GM12878 (cell line): ENCODE measurements at regions not wholly inside any gene's neighbourhood (a gene's known extent, or its start where the extent isn't known, plus 50 kb on each side); places are given as distances from the start of the nearest gene placed in this dataset.

ENCODE experiments used
- ATAC-seq: fragments of 200-7000 bp; cut with Tn5 transposase; 3 replicates; pipeline ENCODE4 v1.9.1; 2020; ENCODE audit warnings: mild to moderate bottlenecking, moderate library complexity
- BruUV-seq: library from RNA; stranded (reverse); fragments of 400-500 nt; replicated peaks from 2 replicates; lab custom pipeline; 2021; lab: Mats Ljungman, UMichigan
- CTCF ChIA-PET: fragments of 300-600 bp; sonication (Branson Sonifier 250); formaldehyde crosslinking; extraction: SDS; loops from one replicate; lab custom pipeline; 2021; ENCODE audit warnings: inconsistent platforms; lab: Yijun Ruan, JAX
- POLR2A ChIA-PET: fragments of 350-600 bp; formaldehyde crosslinking; extraction: SDS; loops from one replicate; lab custom pipeline; 2021; ENCODE audit warnings: inconsistent platforms; lab: Charles Lee
- RAD21 ChIA-PET: fragments of 300-600 bp; sonication (Branson Sonifier 250); formaldehyde crosslinking; loops from one replicate; lab custom pipeline; 2023; ENCODE audit warnings: antibody characterized with exemption; ENCODE audit not compliant: unreplicated experiment; lab: Charles Lee
- SMC1A ChIA-PET: fragments of 300-600 bp; sonication (Branson Sonifier 250); formaldehyde crosslinking; loops from one replicate; lab custom pipeline; 2023; ENCODE audit not compliant: unreplicated experiment, uncharacterized antibody; lab: Charles Lee
- DNase-seq: peaks from one replicate; pipeline ENCODE4 v3.0.0-alpha.2; 2011; ENCODE audit warnings: low read depth, low spot score
- FAIRE-seq: peaks from 3 replicates; lab custom pipeline; 2011; peaks lifted over from hg19 to GRCh38; lab: Jason Lieb, UNC
- H2AFZ ChIP-seq: 2 replicates; pipeline ENCODE4 v1.6.0; 2011; ENCODE audit warnings: low read depth, low read length, control low read depth; ENCODE audit not compliant: control insufficient read depth
- H3K27ac ChIP-seq: 2 replicates; pipeline ENCODE4 v1.5.1; 2011; ENCODE audit warnings: control low read depth; ENCODE audit not compliant: control insufficient read depth, insufficient read depth
- H3K27me3 ChIP-seq, 2 experiments: replicated peaks in 1 of 2; 2 replicates each; pipeline versions ENCODE4 v1.6.0 to v1.6.1; 2011; ENCODE audit warnings: low read length in 1 of 2; ENCODE audit not compliant: control insufficient read depth in 2 of 2, insufficient read depth in 2 of 2
- H3K36me3 ChIP-seq, 2 experiments: 2 replicates each; pipeline ENCODE4 v1.5.1; 2011; ENCODE audit warnings: low read length in 1 of 2; ENCODE audit not compliant: control insufficient read depth in 2 of 2, insufficient read depth in 2 of 2
- H3K4me1 ChIP-seq: 2 replicates; pipeline ENCODE4 v1.6.1; 2011; ENCODE audit warnings: mild to moderate bottlenecking, low read length, moderate library complexity, mixed read lengths; ENCODE audit not compliant: control insufficient read depth, insufficient read depth
- H3K4me2 ChIP-seq: 2 replicates; pipeline ENCODE4 v1.6.0; 2011; ENCODE audit warnings: control low read depth; ENCODE audit not compliant: control insufficient read depth, insufficient read depth
- H3K4me3 ChIP-seq: fragments of 200-600 bp; sonication (generic); 2 replicates; pipeline ENCODE4 v1.5.1; 2016
- H3K79me2 ChIP-seq: 2 replicates; pipeline ENCODE4 v1.6.0; 2011; ENCODE audit warnings: low read length; ENCODE audit not compliant: control insufficient read depth, insufficient read depth
- H3K9ac ChIP-seq: 2 replicates; pipeline ENCODE4 v1.8.0; 2011; ENCODE audit warnings: low read length, control low read depth, mixed read lengths; ENCODE audit not compliant: control insufficient read depth, insufficient read depth
- H3K9me3 ChIP-seq: replicated peaks from 3 replicates; pipeline ENCODE4 v1.5.1; 2011; ENCODE audit warnings: mild to moderate bottlenecking, low read length; ENCODE audit not compliant: control insufficient read depth, insufficient read depth
- H4K20me1 ChIP-seq: 2 replicates; pipeline ENCODE4 v1.6.0; 2011; ENCODE audit not compliant: control insufficient read depth, insufficient read depth
- ATF7 ChIP-seq: fragments of 450-650 bp; IDR thresholded peaks from 2 replicates; pipeline ENCODE4 v1.6.1; 2016; ENCODE audit warnings: low read depth, mild to moderate bottlenecking
- BMI1 ChIP-seq: fragments of 450-650 bp; IDR thresholded peaks from 2 replicates; pipeline ENCODE4 v1.6.1; 2016; ENCODE audit warnings: mild to moderate bottlenecking, moderate library complexity, borderline replicate concordance
- FOXK2 ChIP-seq: fragments of 450-650 bp; IDR thresholded peaks from 2 replicates; pipeline ENCODE4 v1.6.1; 2017; ENCODE audit warnings: mild to moderate bottlenecking, moderate library complexity
- IKZF2 ChIP-seq, 2 experiments: fragments of 450-650 bp; IDR thresholded peaks; 2 replicates each; pipeline ENCODE4 v1.6.1; 2017; ENCODE audit warnings: mild to moderate bottlenecking in 2 of 2, moderate library complexity in 2 of 2
- JUNB ChIP-seq: IDR thresholded peaks from 2 replicates; pipeline ENCODE4 v1.6.1; 2016; ENCODE audit warnings: antibody characterized with exemption, mild to moderate bottlenecking
- MLLT1 ChIP-seq: fragments of 450-650 bp; IDR thresholded peaks from 2 replicates; pipeline ENCODE4 v1.6.1; 2016; ENCODE audit warnings: mild to moderate bottlenecking
- MTA2 ChIP-seq: fragments of 450-650 bp; IDR thresholded peaks from 2 replicates; pipeline ENCODE4 v1.6.1; 2016; ENCODE audit warnings: low read depth, mild to moderate bottlenecking, moderate library complexity
- MYB ChIP-seq: fragments of 150-350 bp; IDR thresholded peaks from 2 replicates; pipeline ENCODE4 v1.6.1; 2014; ENCODE audit warnings: mild to moderate bottlenecking, low read depth, low read length, borderline replicate concordance
- NBN ChIP-seq: fragments of 450-650 bp; IDR thresholded peaks from 2 replicates; pipeline ENCODE4 v1.6.1; 2016
- SPI1 ChIP-seq: IDR thresholded peaks from 2 replicates; pipeline ENCODE4 v1.6.1; 2011; ENCODE audit warnings: low read depth, mild to moderate bottlenecking, low read length, moderate library complexity, borderline replicate concordance; ENCODE audit not compliant: insufficient read depth
- TARDBP ChIP-seq: IDR thresholded peaks from 2 replicates; pipeline ENCODE4 v1.6.1; 2016; ENCODE audit warnings: borderline replicate concordance
- TCF3 ChIP-seq: IDR thresholded peaks from 2 replicates; pipeline ENCODE4 v1.6.1; 2012; ENCODE audit warnings: low read depth, mild to moderate bottlenecking, low read length, borderline replicate concordance; ENCODE audit not compliant: insufficient read depth
- in situ Hi-C: fragments of 300-500 bp; cut with MboI; formaldehyde crosslinking; loops from 9 replicates; pipeline ENCODE4 v1.14.3; 2018; ENCODE audit warnings: mixed read lengths
- intact Hi-C: fragments of 100-400 bp; cut with micrococcal nuclease; formaldehyde crosslinking; loops from one replicate; pipeline ENCODE4 v1.14.2; 2022; ENCODE audit not compliant: unreplicated experiment

DNA sequence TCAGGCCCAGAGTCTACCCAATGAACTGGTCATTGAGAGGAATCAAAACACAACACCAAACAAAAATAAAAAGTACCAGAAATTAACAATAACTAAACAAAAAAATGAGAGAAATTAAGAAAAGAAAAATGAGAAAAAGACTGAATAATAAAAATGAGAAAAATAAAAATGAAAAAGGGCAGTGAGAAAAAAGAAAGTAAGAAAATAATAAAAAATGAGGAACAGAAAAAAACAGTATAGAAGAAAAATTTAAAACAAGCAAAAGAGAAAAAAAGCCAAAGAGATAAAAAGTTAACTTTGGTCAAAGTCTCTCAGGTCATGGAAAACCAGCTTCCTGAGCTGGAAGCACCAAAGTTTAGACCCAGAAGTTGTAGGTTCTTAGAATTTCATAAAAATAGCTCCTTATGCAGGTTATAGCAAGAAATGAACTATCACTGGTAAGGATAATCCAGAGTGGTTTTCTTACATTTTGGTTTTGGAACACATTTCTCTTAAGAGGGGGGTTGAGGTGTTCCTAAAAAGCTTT, 51.0 kb upstream of the WDR17 start:
- ChIA-PET CTCF (interaction anchor here (0.6 to 1.3 kb wide), 4 partner anchors 11 to 523 kb away, joined by 3 to 4 read pairs (median 3); no protein-coding TSS in a partner anchor), SMC1A (interaction anchor here (0.6 to 3.4 kb wide), 7 partner anchors 11 to 961 kb away, joined by 3 to 8 read pairs (median 4); no protein-coding TSS in a partner anchor), POLR2A (no interaction called here)
- no peaks in the 10 kb centered on the region for H3K79me2 ChIP-seq
- peaks cover 0 to 2% of the 10 kb centered on the region in 2 experiments; a peak in 1 of 4 replicates for H3K27me3 ChIP-seq
- H3K9ac ChIP-seq = no peak overlapping the region
- no peak; the same call in 2 of the 3 replicates for ATAC-seq
- intact Hi-C loops = no loop called here
- no peak overlapping the region for H3K4me3 ChIP-seq
- DNase-seq = no peak
- no peaks in the 10 kb centered on the region for H4K20me1 ChIP-seq
- no peaks in the 10 kb centered on the region for H3K36me3 ChIP-seq
- H2AFZ ChIP-seq = no peak overlapping the region
- peaks cover 24% of the 10 kb centered on the region for H3K4me1 ChIP-seq
- TF ChIP-seq IKZF2 (IDR thresholded peaks at IDR 0.05) (peak; percentile 15 to 58; a peak in 3 of 4 replicates), MYB (no peak), MTA2 (peak; percentile 77), TCF3 (no peak), MLLT1 (0 out of 2 replicates have a peak, but pooled peaks have one; percentile 14), JUNB (0 out of 2 replicates have a peak, but pooled peaks have one; percentile 7), TARDBP (no peak), FOXK2 (no peak), NBN (peak; percentile 64; the same call in 1 of the 2 replicates), SPI1 (peak; percentile 66), ATF7 (peak; percentile 29; the same call in 1 of the 2 replicates), BMI1 (peak; percentile 24; the same call in 1 of the 2 replicates)
- TF ChIP-seq, all 136 proteins: peak for 8
- RAD21 ChIA-PET = interaction anchor here (0.6 to 1.5 kb wide), 2 partner anchors 38 to 53 kb away, joined by 3 to 4 read pairs; no protein-coding TSS in a partner anchor
- Histone ChIP-seq H3K4me2 (no peak overlapping the region; the same call in 1 of the 2 replicates), H3K9me3 (peaks cover 3% of the 10 kb centered on the region; the same call in 2 of the 3 replicates), H3K27ac (no peak overlapping the region; the same call in 1 of the 2 replicates)
- BruUV-seq = no TSS peak
- no peak for FAIRE-seq
- in situ Hi-C loops = no loop called here
